ENCODE measurements at regions not wholly inside any gene's neighbourhood (a gene's known extent, or its start where the extent isn't known, plus 50 kb on each side); places are given as distances from the start of the nearest gene placed in this dataset.

GRCh38 chr1:81619156-81619555 is 181.6 kb upstream of the ADGRL2 start:
- H3K27ac ChIP-seq (replicated peaks in 1 of 4) = no peak overlapping the region
- TF ChIP-seq POLR2A (IDR thresholded peaks at IDR 0.05; ENCODE audit: low read depth) (no peak), POLR2AphosphoS5 (IDR thresholded peaks at IDR 0.05) (no peak), EP300 (IDR thresholded peaks at IDR 0.05) (no peak), CTCF (IDR thresholded peaks at IDR 0.05) (no peak)
- H3K27me3 ChIP-seq = no peaks in the 10 kb centered on the region
- DNase-seq (ENCODE audit: extremely low spot score) = no peak
- intact Hi-C loops (cut with DNase I) = no loop called here
- 94% methylated on average over 3 of the region's 3 CpGs for WGBS
- no peak overlapping the region for H3K4me3 ChIP-seq
- no peaks in the 10 kb centered on the region for H3K36me3 ChIP-seq
- H3K4me1 ChIP-seq = peaks cover 0 to 12% (median 0%) of the 10 kb centered on the region in 4 donors
- no peaks in the 10 kb centered on the region for H3K9me3 ChIP-seq

DNA sequence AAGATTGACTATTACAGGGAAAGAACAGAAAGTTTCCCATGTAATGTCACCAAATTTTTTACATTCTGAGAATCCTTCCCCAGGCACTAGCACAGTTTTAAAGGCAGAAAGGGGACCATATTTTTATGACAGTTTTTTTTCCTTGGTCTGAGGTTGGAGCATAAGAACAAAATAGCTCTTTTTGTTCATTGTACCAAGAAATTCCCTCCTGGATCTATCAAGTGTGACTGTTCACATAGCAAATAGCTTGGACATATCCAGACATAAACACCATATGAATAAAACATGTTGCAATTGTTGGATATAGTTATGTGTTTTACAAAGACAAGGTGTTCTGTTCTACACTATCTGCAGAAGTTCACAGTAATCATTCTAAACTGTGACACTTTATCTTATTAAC is 182.4 kb upstream of the ADGRL2 start:
- Histone ChIP-seq H3K4me3 (no peak overlapping the region), H3K27ac (replicated peaks in 1 of 4) (no peak overlapping the region), H3K27me3 (no peaks in the 10 kb centered on the region), H3K36me3 (no peaks in the 10 kb centered on the region), H3K4me1 (peaks cover 0 to 12% (median 0%) of the 10 kb centered on the region in 4 donors), H3K9me3 (no peaks in the 10 kb centered on the region)
- intact Hi-C loops (cut with DNase I) = no loop called here
- no peak for TF ChIP-seq CTCF (IDR thresholded peaks at IDR 0.05)
- TF ChIP-seq POLR2A (IDR thresholded peaks at IDR 0.05; ENCODE audit: low read depth) = no peak
- TF ChIP-seq POLR2AphosphoS5 (IDR thresholded peaks at IDR 0.05) = no peak
- TF ChIP-seq EP300 (IDR thresholded peaks at IDR 0.05) = no peak
- no peak for DNase-seq (ENCODE audit: extremely low spot score)

DNA sequence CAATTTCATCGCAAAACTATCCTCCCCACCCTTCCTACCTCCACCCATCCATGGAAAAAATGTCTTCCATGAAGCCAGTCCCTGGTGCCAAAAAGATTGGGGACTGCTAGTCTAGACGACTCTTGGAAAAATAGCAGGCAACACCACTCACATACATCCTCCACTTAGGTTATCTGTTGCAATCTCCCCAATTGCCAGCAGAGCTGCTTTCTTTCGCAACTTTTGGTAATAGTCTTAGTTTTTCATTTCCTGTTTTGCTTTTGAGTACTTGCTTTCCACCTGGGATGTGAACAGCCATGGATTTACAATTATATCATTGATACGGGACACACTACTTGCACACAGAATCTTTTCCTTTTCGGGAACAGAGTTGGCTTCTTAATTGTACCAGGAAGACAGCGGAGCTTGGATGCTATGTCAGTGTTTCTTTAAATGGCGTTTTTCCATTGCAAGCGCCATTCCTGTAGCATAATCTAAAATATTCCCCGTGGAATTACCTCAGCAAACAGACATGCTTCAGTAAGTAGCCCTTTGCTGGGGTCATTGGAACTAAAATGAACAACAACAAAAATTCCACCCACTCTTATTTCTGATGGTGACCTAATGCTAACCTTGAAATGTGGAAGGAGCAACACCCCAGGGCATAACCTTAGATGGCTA is 183.3 kb upstream of the ADGRL2 start:
- intact Hi-C loops (cut with DNase I) = no loop called here
- no peaks in the 10 kb centered on the region for H3K27me3 ChIP-seq
- H3K4me1 ChIP-seq = peaks cover 0 to 12% (median 0%) of the 10 kb centered on the region in 4 donors
- no peak for TF ChIP-seq EP300 (IDR thresholded peaks at IDR 0.05)
- TF ChIP-seq POLR2A (IDR thresholded peaks at IDR 0.05; ENCODE audit: low read depth) = no peak
- no peak for TF ChIP-seq POLR2AphosphoS5 (IDR thresholded peaks at IDR 0.05)
- TF ChIP-seq CTCF (IDR thresholded peaks at IDR 0.05) = no peak
- H3K27ac ChIP-seq (replicated peaks in 1 of 4) = no peak overlapping the region
- no peak overlapping the region for H3K4me3 ChIP-seq
- WGBS = 70% methylated on average over 9 of the region's 9 CpGs
- DNase-seq (ENCODE audit: extremely low spot score) = no peak
- H3K9me3 ChIP-seq = no peaks in the 10 kb centered on the region
- no peaks in the 10 kb centered on the region for H3K36me3 ChIP-seq

DNA sequence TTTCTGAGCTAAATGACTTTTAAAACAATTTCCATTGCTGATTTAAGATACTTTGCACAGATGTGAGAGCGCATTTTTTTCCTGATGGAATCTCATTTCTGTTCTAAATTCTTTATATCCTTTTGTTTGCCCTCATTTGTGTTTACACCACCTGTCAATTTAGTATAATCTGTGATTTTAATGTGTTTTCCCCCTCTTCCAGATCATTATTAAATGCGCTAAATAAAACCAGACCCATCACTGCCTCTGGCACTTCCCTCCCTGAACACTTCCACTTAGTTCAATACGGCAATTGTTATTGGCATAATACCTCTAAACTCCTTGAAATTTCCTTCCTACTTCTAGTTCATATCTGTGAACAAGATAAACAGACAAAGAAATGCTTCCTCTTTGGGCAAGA is 186.9 kb upstream of the ADGRL2 start:
- intact Hi-C loops (cut with DNase I) = no loop called here
- DNase-seq (ENCODE audit: extremely low spot score) = no peak
- Histone ChIP-seq H3K4me3 (no peak overlapping the region), H3K27me3 (no peaks in the 10 kb centered on the region), H3K27ac (replicated peaks in 1 of 4) (no peak overlapping the region), H3K36me3 (no peaks in the 10 kb centered on the region), H3K9me3 (no peaks in the 10 kb centered on the region), H3K4me1 (peaks cover 0 to 11% (median 0%) of the 10 kb centered on the region in 4 donors)
- WGBS = 78% methylated on average over 3 of the region's 3 CpGs
- no peak for TF ChIP-seq CTCF (IDR thresholded peaks at IDR 0.05)
- no peak for TF ChIP-seq EP300 (IDR thresholded peaks at IDR 0.05)
- TF ChIP-seq POLR2AphosphoS5 (IDR thresholded peaks at IDR 0.05) = no peak
- no peak for TF ChIP-seq POLR2A (IDR thresholded peaks at IDR 0.05; ENCODE audit: low read depth)

DNA sequence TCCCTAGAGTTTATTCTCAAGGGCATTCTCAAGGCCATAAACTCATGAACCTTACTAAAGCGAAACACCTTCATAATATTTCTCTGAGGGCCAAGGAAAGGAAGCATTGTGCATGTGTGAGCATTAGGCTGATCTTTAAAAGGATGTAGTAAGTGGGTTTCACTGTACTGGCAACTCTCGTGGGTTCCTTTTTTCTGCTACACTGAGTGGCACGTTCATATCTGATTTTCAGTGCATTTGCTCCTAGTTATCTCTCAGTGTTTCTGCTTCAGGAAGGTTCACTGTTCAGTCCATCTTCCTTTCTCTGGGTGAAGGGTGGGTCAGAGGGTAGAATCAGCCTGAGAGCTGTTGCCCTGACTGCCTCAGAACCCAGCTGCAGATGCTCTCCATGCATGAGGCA is 192.8 kb upstream of the ADGRL2 start:
- no peak overlapping the region for H3K4me3 ChIP-seq
- H3K4me1 ChIP-seq = no peaks in the 10 kb centered on the region
- no peaks in the 10 kb centered on the region for H3K9me3 ChIP-seq
- DNase-seq (ENCODE audit: extremely low spot score) = no peak
- no peaks in the 10 kb centered on the region for H3K27me3 ChIP-seq
- H3K27ac ChIP-seq (replicated peaks in 1 of 4) = no peak overlapping the region
- no peak for TF ChIP-seq EP300 (IDR thresholded peaks at IDR 0.05)
- no peak for TF ChIP-seq POLR2A (IDR thresholded peaks at IDR 0.05; ENCODE audit: low read depth)
- no peak for TF ChIP-seq POLR2AphosphoS5 (IDR thresholded peaks at IDR 0.05)
- intact Hi-C loops (cut with DNase I) = no loop called here
- WGBS = 79% methylated on average over 3 of the region's 3 CpGs
- no peaks in the 10 kb centered on the region for H3K36me3 ChIP-seq
